Liver (tissue), 3 donors: ENCODE measurements at regions not wholly inside any gene's neighbourhood (a gene's known extent, or its start where the extent isn't known, plus 50 kb on each side); places are given as distances from the start of the nearest gene placed in this dataset.

Source experiments
- EGR1 ChIP-seq, 2 donors: IDR thresholded peaks; 2 replicates each; pipeline ENCODE4 v1.6.1; 2016 to 2018; ENCODE audit warnings: antibody characterized with exemption in 2 of 2, low read depth in 2 of 2
- GABPA ChIP-seq, 2 donors: IDR thresholded peaks in 1 of 2; conservative IDR thresholded peaks in 1 of 2; 2 replicates each; pipeline ENCODE4 v1.6.1; 2016; ENCODE audit warnings: antibody characterized with exemption in 2 of 2, mild to moderate bottlenecking in 1 of 2, moderate library complexity in 1 of 2
- JUND ChIP-seq, 2 donors: IDR thresholded peaks; 2 replicates each; pipeline ENCODE4 v1.6.1; 2016; ENCODE audit warnings: antibody characterized with exemption in 2 of 2
- MAX ChIP-seq: IDR thresholded peaks from 2 replicates; pipeline ENCODE4 v1.6.1; 2016; ENCODE audit warnings: antibody characterized with exemption
- RAD21 ChIP-seq, 2 donors: IDR thresholded peaks; 2 replicates each; pipeline ENCODE4 v1.6.1; 2016; ENCODE audit warnings: antibody characterized with exemption in 2 of 2, mild to moderate bottlenecking in 2 of 2
- RXRA ChIP-seq, 2 donors: IDR thresholded peaks; 2 replicates each; pipeline ENCODE4 v1.6.1; 2017 to 2018; ENCODE audit warnings: antibody characterized with exemption in 2 of 2, mild to moderate bottlenecking in 1 of 2
- SP1 ChIP-seq: IDR thresholded peaks from 2 replicates; pipeline ENCODE4 v1.6.1; 2018; ENCODE audit warnings: antibody characterized with exemption, mild to moderate bottlenecking
- TAF1 ChIP-seq: conservative IDR thresholded peaks from 2 replicates; pipeline ENCODE4 v1.6.1; 2016; ENCODE audit warnings: antibody characterized with exemption, mild to moderate bottlenecking
- YY1 ChIP-seq: IDR thresholded peaks from 2 replicates; pipeline ENCODE4 v1.6.1; 2016; ENCODE audit warnings: antibody characterized with exemption, mild to moderate bottlenecking
- TF ChIP-seq, protein P1 (sequence below): IDR thresholded peaks from 2 replicates; pipeline ENCODE4 v1.6.1; 2016; ENCODE audit warnings: antibody characterized with exemption, mild to moderate bottlenecking
- TF ChIP-seq, protein P2 (sequence below): fragments of 150-350 bp; IDR thresholded peaks from 2 replicates; pipeline ENCODE4 v1.5.1; 2017; ENCODE audit warnings: improper control_type of control experiment, low read depth, low read length; ENCODE audit not compliant: missing input control
- TF ChIP-seq, protein P3 (sequence below): IDR thresholded peaks from 2 replicates; pipeline ENCODE4 v1.6.1; 2016; ENCODE audit warnings: antibody characterized with exemption
- donor health status: healthy.
- donor health status: healthy.

GRCh38 chr12:97112136-97112535 is 205.1 kb downstream of the NEDD1 start:
- TF ChIP-seq, protein P1, sequence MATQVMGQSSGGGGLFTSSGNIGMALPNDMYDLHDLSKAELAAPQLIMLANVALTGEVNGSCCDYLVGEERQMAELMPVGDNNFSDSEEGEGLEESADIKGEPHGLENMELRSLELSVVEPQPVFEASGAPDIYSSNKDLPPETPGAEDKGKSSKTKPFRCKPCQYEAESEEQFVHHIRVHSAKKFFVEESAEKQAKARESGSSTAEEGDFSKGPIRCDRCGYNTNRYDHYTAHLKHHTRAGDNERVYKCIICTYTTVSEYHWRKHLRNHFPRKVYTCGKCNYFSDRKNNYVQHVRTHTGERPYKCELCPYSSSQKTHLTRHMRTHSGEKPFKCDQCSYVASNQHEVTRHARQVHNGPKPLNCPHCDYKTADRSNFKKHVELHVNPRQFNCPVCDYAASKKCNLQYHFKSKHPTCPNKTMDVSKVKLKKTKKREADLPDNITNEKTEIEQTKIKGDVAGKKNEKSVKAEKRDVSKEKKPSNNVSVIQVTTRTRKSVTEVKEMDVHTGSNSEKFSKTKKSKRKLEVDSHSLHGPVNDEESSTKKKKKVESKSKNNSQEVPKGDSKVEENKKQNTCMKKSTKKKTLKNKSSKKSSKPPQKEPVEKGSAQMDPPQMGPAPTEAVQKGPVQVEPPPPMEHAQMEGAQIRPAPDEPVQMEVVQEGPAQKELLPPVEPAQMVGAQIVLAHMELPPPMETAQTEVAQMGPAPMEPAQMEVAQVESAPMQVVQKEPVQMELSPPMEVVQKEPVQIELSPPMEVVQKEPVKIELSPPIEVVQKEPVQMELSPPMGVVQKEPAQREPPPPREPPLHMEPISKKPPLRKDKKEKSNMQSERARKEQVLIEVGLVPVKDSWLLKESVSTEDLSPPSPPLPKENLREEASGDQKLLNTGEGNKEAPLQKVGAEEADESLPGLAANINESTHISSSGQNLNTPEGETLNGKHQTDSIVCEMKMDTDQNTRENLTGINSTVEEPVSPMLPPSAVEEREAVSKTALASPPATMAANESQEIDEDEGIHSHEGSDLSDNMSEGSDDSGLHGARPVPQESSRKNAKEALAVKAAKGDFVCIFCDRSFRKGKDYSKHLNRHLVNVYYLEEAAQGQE = no peak
- TF ChIP-seq, protein P2, sequence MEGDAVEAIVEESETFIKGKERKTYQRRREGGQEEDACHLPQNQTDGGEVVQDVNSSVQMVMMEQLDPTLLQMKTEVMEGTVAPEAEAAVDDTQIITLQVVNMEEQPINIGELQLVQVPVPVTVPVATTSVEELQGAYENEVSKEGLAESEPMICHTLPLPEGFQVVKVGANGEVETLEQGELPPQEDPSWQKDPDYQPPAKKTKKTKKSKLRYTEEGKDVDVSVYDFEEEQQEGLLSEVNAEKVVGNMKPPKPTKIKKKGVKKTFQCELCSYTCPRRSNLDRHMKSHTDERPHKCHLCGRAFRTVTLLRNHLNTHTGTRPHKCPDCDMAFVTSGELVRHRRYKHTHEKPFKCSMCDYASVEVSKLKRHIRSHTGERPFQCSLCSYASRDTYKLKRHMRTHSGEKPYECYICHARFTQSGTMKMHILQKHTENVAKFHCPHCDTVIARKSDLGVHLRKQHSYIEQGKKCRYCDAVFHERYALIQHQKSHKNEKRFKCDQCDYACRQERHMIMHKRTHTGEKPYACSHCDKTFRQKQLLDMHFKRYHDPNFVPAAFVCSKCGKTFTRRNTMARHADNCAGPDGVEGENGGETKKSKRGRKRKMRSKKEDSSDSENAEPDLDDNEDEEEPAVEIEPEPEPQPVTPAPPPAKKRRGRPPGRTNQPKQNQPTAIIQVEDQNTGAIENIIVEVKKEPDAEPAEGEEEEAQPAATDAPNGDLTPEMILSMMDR = no peak
- TF ChIP-seq EGR1 (IDR thresholded peaks at IDR 0.05; ENCODE audit: low read depth in 2 of 2) (no peak), RAD21 (IDR thresholded peaks at IDR 0.05) (no peak), SP1 (no peak), GABPA (IDR thresholded peaks at IDR 0.05 in 1 of 2, conservative IDR thresholded peaks at IDR 0.05 in 1 of 2) (no peak), JUND (IDR thresholded peaks at IDR 0.05) (no peak), YY1 (no peak), TAF1 (no peak), RXRA (IDR thresholded peaks at IDR 0.05) (no peak), MAX (no peak)
- TF ChIP-seq, protein P3, sequence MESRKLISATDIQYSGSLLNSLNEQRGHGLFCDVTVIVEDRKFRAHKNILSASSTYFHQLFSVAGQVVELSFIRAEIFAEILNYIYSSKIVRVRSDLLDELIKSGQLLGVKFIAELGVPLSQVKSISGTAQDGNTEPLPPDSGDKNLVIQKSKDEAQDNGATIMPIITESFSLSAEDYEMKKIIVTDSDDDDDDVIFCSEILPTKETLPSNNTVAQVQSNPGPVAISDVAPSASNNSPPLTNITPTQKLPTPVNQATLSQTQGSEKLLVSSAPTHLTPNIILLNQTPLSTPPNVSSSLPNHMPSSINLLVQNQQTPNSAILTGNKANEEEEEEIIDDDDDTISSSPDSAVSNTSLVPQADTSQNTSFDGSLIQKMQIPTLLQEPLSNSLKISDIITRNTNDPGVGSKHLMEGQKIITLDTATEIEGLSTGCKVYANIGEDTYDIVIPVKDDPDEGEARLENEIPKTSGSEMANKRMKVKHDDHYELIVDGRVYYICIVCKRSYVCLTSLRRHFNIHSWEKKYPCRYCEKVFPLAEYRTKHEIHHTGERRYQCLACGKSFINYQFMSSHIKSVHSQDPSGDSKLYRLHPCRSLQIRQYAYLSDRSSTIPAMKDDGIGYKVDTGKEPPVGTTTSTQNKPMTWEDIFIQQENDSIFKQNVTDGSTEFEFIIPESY = no peak
